ENCODE measurements at regions not wholly inside any gene's neighbourhood (a gene's known extent, or its start where the extent isn't known, plus 50 kb on each side); places are given as distances from the start of the nearest gene placed in this dataset.

- TF ChIP-seq REST (IDR thresholded peaks at IDR 0.05; ENCODE audit: low read depth) = no peak
- TF ChIP-seq EZH2phosphoT487 (IDR thresholded peaks at IDR 0.05; ENCODE audit: borderline replicate concordance) = no peak
- TF ChIP-seq ZBTB33 (IDR thresholded peaks at IDR 0.05; ENCODE audit: extremely low read depth, insufficient replicate concordance, low read length) = no peak
- no peak for TF ChIP-seq ATF3 (IDR thresholded peaks at IDR 0.05)
Measured at GRCh38 chr1:38451541-38451993, 405.0 kb upstream of the POU3F1 start (continued).

- RAD21 ChIA-PET (ENCODE audit: low non-redundant PET in 1 of 2, low total read pairs in 2 of 2, uncharacterized antibody in 2 of 2, unreplicated experiment in 2 of 2) = no interaction called here
- H3K36me3 ChIP-seq (ENCODE audit: control insufficient read depth in 1 of 2, insufficient read depth in 2 of 2, low read length in 2 of 2) = no peaks in the 10 kb centered on the region
- peaks cover 3 to 6% of the 10 kb centered on the region in 2 experiments; a peak in 3 of 4 replicates for H3K4me1 ChIP-seq (ENCODE audit: control insufficient read depth in 1 of 2, insufficient read depth in 2 of 2, low read length in 2 of 2)
- POLR2A ChIA-PET = no interaction called here
- no peaks in the 10 kb centered on the region for H4K20me1 ChIP-seq (ENCODE audit: insufficient read depth)
- intact Hi-C loops (cut with micrococcal nuclease) = no loop called here
- H3K4me2 ChIP-seq (ENCODE audit: low read length) = no peak overlapping the region
- H3K4me3 ChIP-seq (replicated peaks in 1 of 2; ENCODE audit: low read depth in 1 of 2, low read length in 2 of 2) = no peak overlapping the region
- H3K9me2 ChIP-seq (ENCODE audit: insufficient read depth) = no peaks in the 10 kb centered on the region
- BruUV-seq (replicated peaks) = no TSS peak
- H3K9ac ChIP-seq (ENCODE audit: low read length) = no peak overlapping the region
- ATAC-seq (no peak), DNase-seq (ENCODE audit: low read depth, low spot score) (no peak)
- peaks cover 40% of the 10 kb centered on the region for H3K27me3 ChIP-seq (ENCODE audit: insufficient read depth, low read length)
- CTCF ChIA-PET = no interaction called here
- no peak overlapping the region for H2AFZ ChIP-seq (ENCODE audit: low read depth, low read length, poor library complexity, severe bottlenecking)
- H3K27ac ChIP-seq (ENCODE audit: low read depth, low read length) = no peak overlapping the region
- H3K79me2 ChIP-seq (ENCODE audit: insufficient read depth, low read length) = no peaks in the 10 kb centered on the region
- no peaks in the 10 kb centered on the region for H3K9me3 ChIP-seq (ENCODE audit: control insufficient read depth in 1 of 2, insufficient read depth in 1 of 2, low read depth in 1 of 2, low read length in 2 of 2)
- no peak for TF ChIP-seq SRF (IDR thresholded peaks at IDR 0.05; ENCODE audit: low read depth)
- TF ChIP-seq POLR2AphosphoS5 (IDR thresholded peaks at IDR 0.05; ENCODE audit: low read depth, low read length) = no peak
- TF ChIP-seq ELF1 (IDR thresholded peaks at IDR 0.05; ENCODE audit: borderline replicate concordance, low read depth) = no peak
Measured at GRCh38 chr1:38448893-38449292, 402.3 kb upstream of the POU3F1 start.
